Naive thymus-derived CD4-positive, alpha-beta T cell (primary cell): ENCODE measurements at regions not wholly inside any gene's neighbourhood (a gene's known extent, or its start where the extent isn't known, plus 50 kb on each side); places are given as distances from the start of the nearest gene placed in this dataset.

ENCODE experiments used
- ATAC-seq: fragments of 150-1000 bp; cut with Tn5 transposase; 2 replicates; pipeline ENCODE4 v1.10.0; 2021; ENCODE audit warnings: mild to moderate bottlenecking, moderate library complexity
- CTCF ChIA-PET: fragments of 350-600 bp; sonication (Branson Sonifier 250); formaldehyde crosslinking; loops from one replicate; lab custom pipeline; 2021; ENCODE audit warnings: antibody characterized with exemption; lab: Charles Lee
- POLR2A ChIA-PET: fragments of 350-600 bp; sonication (Branson Sonifier 250); formaldehyde crosslinking; loops from one replicate; lab custom pipeline; 2021; ENCODE audit warnings: antibody characterized with exemption, inconsistent platforms; lab: Charles Lee
- DNase-seq, 9 donors: peaks; one replicate each; pipeline versions ENCODE4 v3.0.0 to v3.0.0-alpha.2; 2020 to 2022; ENCODE audit warnings: mixed read lengths in 1 of 9
- H3K27ac ChIP-seq: one replicate; pipeline ENCODE4 v1.7.0; 2013; ENCODE audit warnings: mild to moderate bottlenecking, low read depth, low read length, moderate library complexity
- H3K27me3 ChIP-seq, 2 donors: one replicate each; pipeline ENCODE4 v1.7.0; 2013; ENCODE audit warnings: low read length in 2 of 2, mild to moderate bottlenecking in 2 of 2, moderate library complexity in 2 of 2; ENCODE audit not compliant: control insufficient read depth in 2 of 2, insufficient read depth in 2 of 2
- H3K36me3 ChIP-seq, 3 experiments: 1 replicate in 2 of 3; 2 replicates in 1 of 3; pipeline ENCODE4 v1.7.0; 2013; ENCODE audit warnings: low read length in 3 of 3, mild to moderate bottlenecking in 3 of 3, moderate library complexity in 1 of 3; ENCODE audit not compliant: insufficient read depth in 3 of 3, control insufficient read depth in 2 of 3
- H3K4me1 ChIP-seq, 2 donors: one replicate each; pipeline ENCODE4 v1.7.0; 2013; ENCODE audit warnings: low read length in 2 of 2, mild to moderate bottlenecking in 2 of 2, moderate library complexity in 1 of 2; ENCODE audit not compliant: control insufficient read depth in 2 of 2, insufficient read depth in 2 of 2
- H3K4me3 ChIP-seq: 2 replicates; pipeline ENCODE4 v1.7.0; 2013; ENCODE audit warnings: mild to moderate bottlenecking, low read length
- H3K9me3 ChIP-seq, 3 experiments: 1 replicate in 2 of 3; 2 replicates in 1 of 3; pipeline ENCODE4 v1.7.0; 2013; ENCODE audit warnings: low read length in 3 of 3; ENCODE audit not compliant: control insufficient read depth in 2 of 3
- H3K27ac Mint-ChIP-seq, 9 donors: one replicate each; pipeline ENCODE4 v1.8.0; 2020 to 2022; ENCODE audit warnings: mixed read lengths in 9 of 9, mild to moderate bottlenecking in 8 of 9, moderate library complexity in 5 of 9, inconsistent platforms in 2 of 9
- H3K27me3 Mint-ChIP-seq, 5 donors: one replicate each; pipeline ENCODE4 v1.8.0; 2021 to 2022; ENCODE audit warnings: mixed read lengths in 5 of 5, mild to moderate bottlenecking in 1 of 5
- H3K36me3 Mint-ChIP-seq, 5 donors: one replicate each; pipeline ENCODE4 v1.8.0; 2020 to 2022; ENCODE audit warnings: mixed read lengths in 5 of 5, mild to moderate bottlenecking in 3 of 5, inconsistent platforms in 1 of 5
- H3K4me1 Mint-ChIP-seq, 7 donors: one replicate each; pipeline ENCODE4 v1.8.0; 2020 to 2022; ENCODE audit warnings: mixed read lengths in 7 of 7, mild to moderate bottlenecking in 3 of 7, inconsistent platforms in 1 of 7
- H3K4me3 Mint-ChIP-seq, 10 donors: one replicate each; pipeline ENCODE4 v1.8.0; 2020 to 2022; ENCODE audit warnings: mild to moderate bottlenecking in 10 of 10, mixed read lengths in 10 of 10, moderate library complexity in 6 of 10, inconsistent platforms in 2 of 10
- H3K9me3 Mint-ChIP-seq, 11 donors: one replicate each; pipeline ENCODE4 v1.8.0; 2020 to 2022; ENCODE audit warnings: mixed read lengths in 11 of 11, mild to moderate bottlenecking in 4 of 11, inconsistent platforms in 1 of 11, moderate library complexity in 1 of 11
- intact Hi-C, 2 donors: fragments of 100-400 bp; cut with micrococcal nuclease; formaldehyde crosslinking; loops; one replicate each; pipeline ENCODE4 v1.15.1; 2023

GRCh38 chr9:88808761-88809354 lies 182.4 kb upstream of the S1PR3 start:
- no peaks in the 10 kb centered on the region for H3K36me3 ChIP-seq
- ATAC-seq (no peak), DNase-seq (no peak)
- H3K9me3 Mint-ChIP-seq, result peaks cover 0 to 3% (median 0%) of the 10 kb centered on the region in 11 donors
- POLR2A ChIA-PET, result no interaction called here
- no peaks in the 10 kb centered on the region for H3K9me3 ChIP-seq
- CTCF ChIA-PET, result no interaction called here
- H3K4me3 Mint-ChIP-seq, result no peak overlapping the region
- H3K27ac Mint-ChIP-seq, result no peak overlapping the region
- no peak overlapping the region for H3K27ac ChIP-seq
- no peaks in the 10 kb centered on the region for H3K4me1 ChIP-seq
- H3K4me3 ChIP-seq, result no peak overlapping the region
- H3K27me3 ChIP-seq, result no peaks in the 10 kb centered on the region
- intact Hi-C loops, result no loop called here
- peaks cover 7 to 49% (median 32%) of the 10 kb centered on the region in 5 donors for H3K27me3 Mint-ChIP-seq
- no peaks in the 10 kb centered on the region for H3K36me3 Mint-ChIP-seq
- peaks cover 0 to 6% (median 0%) of the 10 kb centered on the region in 7 donors for H3K4me1 Mint-ChIP-seq

- Histone ChIP-seq H3K4me3 (no peak overlapping the region), H3K27me3 (no peaks in the 10 kb centered on the region), H3K27ac (no peak overlapping the region), H3K9me3 (no peaks in the 10 kb centered on the region), H3K4me1 (no peaks in the 10 kb centered on the region), H3K36me3 (no peaks in the 10 kb centered on the region)
- no peaks in the 10 kb centered on the region for H3K36me3 Mint-ChIP-seq
- POLR2A ChIA-PET, result no interaction called here
- H3K4me3 Mint-ChIP-seq, result no peak overlapping the region
- ATAC-seq (no peak), DNase-seq (no peak)
- H3K4me1 Mint-ChIP-seq, result peaks cover 0 to 6% (median 0%) of the 10 kb centered on the region in 7 donors
- peaks cover 5 to 43% (median 29%) of the 10 kb centered on the region in 5 donors for H3K27me3 Mint-ChIP-seq
- no peak overlapping the region for H3K27ac Mint-ChIP-seq
- intact Hi-C loops, result loop anchor here in 1 of 2 donors (2.0 to 10.0 kb wide), 2 partner anchors 191 to 835 kb away; partner anchors contain the start of gene CDK20
- peaks cover 0 to 3% (median 0%) of the 10 kb centered on the region in 11 donors for H3K9me3 Mint-ChIP-seq
- CTCF ChIA-PET, result no interaction called here
Measured at GRCh38 chr9:88809355-88810161, 181.7 kb upstream of the S1PR3 start.

- peaks cover 7 to 49% (median 40%) of the 10 kb centered on the region in 5 donors for H3K27me3 Mint-ChIP-seq
Measured at GRCh38 chr9:88810826-88811225, 180.4 kb upstream of the S1PR3 start.

DNA sequence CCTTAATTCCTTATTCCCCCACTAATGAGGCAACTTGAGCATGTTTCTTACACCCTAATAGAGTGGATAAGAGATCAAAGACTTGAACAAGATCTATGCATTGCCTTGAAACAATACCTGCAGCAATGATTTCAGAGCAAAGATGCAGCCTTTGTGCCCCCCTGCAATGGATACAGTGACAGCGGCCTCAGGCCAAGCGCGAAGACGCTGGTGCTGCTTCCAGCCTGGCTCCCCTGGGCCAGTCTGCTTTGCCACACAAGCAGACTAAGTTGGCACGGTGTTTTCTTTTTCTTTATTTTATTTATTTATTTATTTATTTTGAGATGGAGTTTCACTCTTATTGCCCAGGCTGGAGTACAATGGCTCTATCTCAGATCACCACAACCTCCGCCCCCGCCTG lies 179.8 kb upstream of the S1PR3 start:
- H3K9me3 ChIP-seq, result no peaks in the 10 kb centered on the region
- H3K4me3 ChIP-seq, result no peak overlapping the region
- Mint-ChIP-seq H3K27me3 (peaks cover 10 to 49% (median 40%) of the 10 kb centered on the region in 5 donors), H3K4me3 (no peak overlapping the region), H3K9me3 (peaks cover 0 to 3% (median 0%) of the 10 kb centered on the region in 11 donors), H3K4me1 (peaks cover 0 to 6% (median 0%) of the 10 kb centered on the region in 7 donors), H3K36me3 (no peaks in the 10 kb centered on the region), H3K27ac (no peak overlapping the region)
- ChIA-PET POLR2A (no interaction called here), CTCF (interaction anchor here (0.7 kb wide), 1 partner anchor 286 kb away, joined by 3 read pairs; no protein-coding TSS in a partner anchor)
- no peaks in the 10 kb centered on the region for H3K4me1 ChIP-seq
- intact Hi-C loops, result loop anchor here in 1 of 2 donors (2.0 to 10.0 kb wide), 2 partner anchors 189 to 837 kb away; partner anchors contain the start of gene CDK20
- DNase-seq (no peak), ATAC-seq (no peak)
- H3K36me3 ChIP-seq, result no peaks in the 10 kb centered on the region
- H3K27me3 ChIP-seq, result no peaks in the 10 kb centered on the region
- no peak overlapping the region for H3K27ac ChIP-seq

More at GRCh38 chr9:88810826-88811225, 180.4 kb upstream of the S1PR3 start:
- Histone ChIP-seq H3K9me3 (no peaks in the 10 kb centered on the region), H3K27me3 (no peaks in the 10 kb centered on the region), H3K4me1 (no peaks in the 10 kb centered on the region), H3K4me3 (no peak overlapping the region), H3K27ac (no peak overlapping the region), H3K36me3 (no peaks in the 10 kb centered on the region)
- peaks cover 0 to 6% (median 0%) of the 10 kb centered on the region in 7 donors for H3K4me1 Mint-ChIP-seq
- H3K4me3 Mint-ChIP-seq, result no peak overlapping the region
- intact Hi-C loops, result loop anchor here in 1 of 2 donors (2.0 to 10.0 kb wide), 2 partner anchors 190 to 836 kb away; partner anchors contain the start of gene CDK20
- no peaks in the 10 kb centered on the region for H3K36me3 Mint-ChIP-seq
- CTCF ChIA-PET, result interaction anchor here (0.7 kb wide), 1 partner anchor 286 kb away, joined by 3 read pairs; no protein-coding TSS in a partner anchor
- peaks cover 0 to 3% (median 0%) of the 10 kb centered on the region in 11 donors for H3K9me3 Mint-ChIP-seq
- DNase-seq (no peak), ATAC-seq (no peak)
- no peak overlapping the region for H3K27ac Mint-ChIP-seq
- POLR2A ChIA-PET, result no interaction called here

GRCh38 chr9:88812938-88813637 lies 178.2 kb upstream of the S1PR3 start:
- ChIA-PET POLR2A (no interaction called here), CTCF (no interaction called here)
- H3K9me3 Mint-ChIP-seq, result peaks cover 0 to 1% (median 0%) of the 10 kb centered on the region in 11 donors
- peaks cover 10 to 39% (median 39%) of the 10 kb centered on the region in 5 donors for H3K27me3 Mint-ChIP-seq
- DNase-seq (no peak), ATAC-seq (no peak)
- Histone ChIP-seq H3K27me3 (no peaks in the 10 kb centered on the region), H3K4me1 (no peaks in the 10 kb centered on the region), H3K27ac (no peak overlapping the region), H3K36me3 (no peaks in the 10 kb centered on the region), H3K4me3 (no peak overlapping the region), H3K9me3 (no peaks in the 10 kb centered on the region)
- intact Hi-C loops, result loop anchor here in 1 of 2 donors (10.0 kb wide), 1 partner anchor 838 kb away; the partner anchor contains the start of gene CDK20
- H3K4me1 Mint-ChIP-seq, result peaks cover 0 to 6% (median 0%) of the 10 kb centered on the region in 7 donors
- H3K36me3 Mint-ChIP-seq, result no peaks in the 10 kb centered on the region
- H3K4me3 Mint-ChIP-seq, result no peak overlapping the region
- no peak overlapping the region for H3K27ac Mint-ChIP-seq

DNA sequence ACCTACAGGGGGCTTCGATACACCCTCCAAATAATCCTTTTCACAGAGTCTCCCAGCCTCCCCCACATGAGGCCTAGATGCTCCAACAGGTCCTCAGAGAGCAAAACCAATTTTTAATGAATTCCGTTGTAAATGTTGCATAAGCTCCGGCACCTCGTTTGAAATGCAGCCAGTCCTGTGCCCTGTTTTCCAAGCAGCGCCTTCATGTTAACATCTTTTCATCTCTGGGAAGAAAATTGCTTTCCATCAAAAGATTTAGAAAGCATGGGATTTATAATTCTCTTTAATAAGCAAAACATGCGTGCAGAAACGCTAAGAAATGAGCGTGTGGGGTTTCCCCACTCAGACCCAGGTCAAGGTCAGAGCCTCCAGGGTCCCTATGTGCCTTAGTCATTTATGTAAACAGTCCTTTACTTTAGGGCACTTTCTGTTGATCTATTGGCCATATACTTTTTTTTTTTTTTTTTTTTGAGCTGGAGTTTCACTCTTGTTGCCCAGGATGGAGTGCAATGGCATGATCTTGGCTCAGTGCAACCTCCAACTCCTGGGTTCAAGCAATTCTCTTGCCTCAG lies 177.5 kb upstream of the S1PR3 start:
- DNase-seq (no peak), ATAC-seq (no peak)
- H3K36me3 ChIP-seq, result no peaks in the 10 kb centered on the region
- ChIA-PET CTCF (no interaction called here), POLR2A (no interaction called here)
- H3K4me3 ChIP-seq, result no peak overlapping the region
- H3K27me3 ChIP-seq, result no peaks in the 10 kb centered on the region
- no peaks in the 10 kb centered on the region for H3K36me3 Mint-ChIP-seq
- no peak overlapping the region for H3K27ac ChIP-seq
- peaks cover 0 to 6% (median 0%) of the 10 kb centered on the region in 7 donors for H3K4me1 Mint-ChIP-seq
- H3K4me3 Mint-ChIP-seq, result no peak overlapping the region
- intact Hi-C loops, result loop anchor here in 1 of 2 donors (10.0 kb wide), 1 partner anchor 839 kb away; the partner anchor contains the start of gene CDK20
- no peaks in the 10 kb centered on the region for H3K9me3 ChIP-seq
- H3K27me3 Mint-ChIP-seq, result peaks cover 10 to 39% (median 38%) of the 10 kb centered on the region in 5 donors
- H3K9me3 Mint-ChIP-seq, result peaks cover 0 to 1% (median 0%) of the 10 kb centered on the region in 11 donors
- H3K4me1 ChIP-seq, result no peaks in the 10 kb centered on the region
- no peak overlapping the region for H3K27ac Mint-ChIP-seq
